Endothelial cell of umbilical vein (primary cell): ENCODE measurements at regions not wholly inside any gene's neighbourhood (a gene's known extent, or its start where the extent isn't known, plus 50 kb on each side); places are given as distances from the start of the nearest gene placed in this dataset.

Source experiments
- BruUV-seq: library from RNA; stranded (reverse); fragments of 400-500 nt; replicated peaks from 2 replicates; lab custom pipeline; 2021; lab: Mats Ljungman, UMichigan
- CTCF ChIA-PET: fragments of 300-600, 350-600 bp; sonication (Branson Sonifier 250); formaldehyde crosslinking; loops from one replicate; lab custom pipeline; 2021; ENCODE audit warnings: antibody characterized with exemption, inconsistent platforms; lab: Charles Lee
- POLR2A ChIA-PET: fragments of 300-600, 350-600 bp; sonication (Branson Sonifier 250); formaldehyde crosslinking; loops from one replicate; lab custom pipeline; 2021; ENCODE audit warnings: antibody characterized with exemption, inconsistent platforms; lab: Charles Lee
- DNase-seq: peaks from one replicate; pipeline ENCODE4 v3.0.0-alpha.2; 2011; ENCODE audit warnings: low read depth, low spot score
- FAIRE-seq: peaks from 2 replicates; lab custom pipeline; 2011; peaks lifted over from hg19 to GRCh38; lab: Jason Lieb, UNC
- H2AFZ ChIP-seq: 2 replicates; pipeline ENCODE4 v1.6.0; 2012; ENCODE audit warnings: low read depth, low read length, control low read depth, inconsistent platforms
- H3K27ac ChIP-seq: 2 replicates; pipeline ENCODE4 v1.5.1; 2011; ENCODE audit warnings: low read depth, mild to moderate bottlenecking, control low read depth, low read length, moderate library complexity; ENCODE audit not compliant: insufficient read depth
- H3K27me3 ChIP-seq, 2 experiments: 2 replicates each; pipeline versions ENCODE4 v1.6.0 to v1.6.1; 2011; ENCODE audit warnings: low read length in 2 of 2, mixed read lengths in 1 of 2; ENCODE audit not compliant: control insufficient read depth in 2 of 2, insufficient read depth in 2 of 2
- H3K36me3 ChIP-seq, 2 experiments: 2 replicates in 1 of 2; 3 replicates in 1 of 2; pipeline ENCODE4 v1.5.1; 2011; ENCODE audit warnings: low read length in 2 of 2, mild to moderate bottlenecking in 1 of 2, moderate library complexity in 1 of 2; ENCODE audit not compliant: control insufficient read depth in 2 of 2, insufficient read depth in 2 of 2; ENCODE audit errors: extremely low read depth in 1 of 2
- H3K4me1 ChIP-seq: 3 replicates; pipeline ENCODE4 v1.5.1; 2011; ENCODE audit warnings: mild to moderate bottlenecking, low read length; ENCODE audit not compliant: control insufficient read depth, insufficient read depth; ENCODE audit errors: extremely low read depth
- H3K4me2 ChIP-seq: 2 replicates; pipeline ENCODE4 v1.6.1; 2011; ENCODE audit warnings: low read length, control low read depth, mixed read lengths; ENCODE audit not compliant: insufficient read depth
- H3K4me3 ChIP-seq, 3 experiments: fragments of 200-600 bp in 1 of 3; sonication (generic), shearing (Covaris generic) in 1 of 3; replicated peaks in 1 of 3; 2 replicates each; pipeline ENCODE4 v1.5.1; 2011 to 2016; ENCODE audit warnings: control low read depth in 3 of 3, low read length in 3 of 3, mild to moderate bottlenecking in 2 of 3, inconsistent platforms in 1 of 3, low read depth in 1 of 3, moderate library complexity in 1 of 3; ENCODE audit not compliant: insufficient read depth in 1 of 3
- H3K79me2 ChIP-seq: 2 replicates; pipeline ENCODE4 v1.6.0; 2012; ENCODE audit warnings: low read length, inconsistent platforms; ENCODE audit not compliant: control insufficient read depth, insufficient read depth
- H3K9ac ChIP-seq: replicated peaks from 2 replicates; pipeline ENCODE3; 2011; ENCODE audit warnings: low read length, control low read depth; ENCODE audit not compliant: insufficient read depth; ENCODE audit errors: extremely low read depth
- H3K9me1 ChIP-seq: replicated peaks from 3 replicates; pipeline ENCODE4 v1.6.0; 2011; ENCODE audit warnings: mild to moderate bottlenecking, low read length; ENCODE audit not compliant: control insufficient read depth, insufficient read depth; ENCODE audit errors: extremely low read depth
- H3K9me3 ChIP-seq: replicated peaks from 2 replicates; pipeline ENCODE4 v1.5.1; 2012; ENCODE audit warnings: low read length, inconsistent platforms; ENCODE audit not compliant: control insufficient read depth, insufficient read depth
- H4K20me1 ChIP-seq: replicated peaks from 2 replicates; pipeline ENCODE3; 2011; ENCODE audit warnings: mild to moderate bottlenecking, low read length; ENCODE audit not compliant: control insufficient read depth, insufficient read depth; ENCODE audit errors: extremely low read depth
- CTCF ChIP-seq, 2 donors: IDR thresholded peaks; 1 replicate in 1 of 2; 2 replicates in 1 of 2; pipeline ENCODE4 v1.5.1; 2011; ENCODE audit warnings: low read length in 2 of 2, mild to moderate bottlenecking in 2 of 2, moderate library complexity in 2 of 2, control low read depth in 1 of 2, inconsistent platforms in 1 of 2, low read depth in 1 of 2; ENCODE audit not compliant: insufficient read depth in 1 of 2; ENCODE audit errors: extremely low read depth in 1 of 2
- FOS ChIP-seq: IDR thresholded peaks from 2 replicates; pipeline ENCODE4 v1.6.1; 2011; ENCODE audit warnings: mild to moderate bottlenecking, low read length, moderate library complexity, borderline replicate concordance; ENCODE audit not compliant: insufficient read depth
- GATA2 ChIP-seq: IDR thresholded peaks from 2 replicates; pipeline ENCODE4 v1.7.0; 2011; ENCODE audit warnings: low read depth, mild to moderate bottlenecking, moderate library complexity, mixed read lengths, low read length; ENCODE audit not compliant: insufficient read length, insufficient read depth
- MAX ChIP-seq: IDR thresholded peaks from 2 replicates; pipeline ENCODE4 v1.6.1; 2011; ENCODE audit not compliant: insufficient read depth, insufficient read length
- dilution Hi-C: fragments of 300-500 bp; cut with MboI; formaldehyde crosslinking; loops from one replicate; pipeline ENCODE4 v1.15.0; 2019; ENCODE audit warnings: low sequenced_read_pairs; ENCODE audit not compliant: extremely low pct_ligation_motif_present
- intact Hi-C: fragments of 100-400 bp; cut with micrococcal nuclease; formaldehyde crosslinking; loops from one replicate; pipeline ENCODE4 v1.10.0; 2022

- Histone ChIP-seq H3K36me3 (no peaks in the 10 kb centered on the region), H3K27ac (no peak overlapping the region), H3K27me3 (no peaks in the 10 kb centered on the region), H3K9ac (no peak overlapping the region), H3K9me1 (no peaks in the 10 kb centered on the region), H4K20me1 (no peaks in the 10 kb centered on the region), H3K4me3 (no peak overlapping the region), H3K9me3 (no peaks in the 10 kb centered on the region), H3K4me2 (no peak overlapping the region), H3K79me2 (no peaks in the 10 kb centered on the region), H2AFZ (peak overlapping the region; percentile 46), H3K4me1 (peaks cover 16% of the 10 kb centered on the region)
- ChIA-PET POLR2A (no interaction called here), CTCF (no interaction called here)
- FAIRE-seq (no peak), DNase-seq (no peak)
- no TSS peak for BruUV-seq
- TF ChIP-seq MAX (no peak), CTCF (IDR thresholded peaks at IDR 0.05; ENCODE audit: extremely low read depth in 1 of 2, insufficient read depth in 1 of 2, low read depth in 1 of 2, low read length in 2 of 2) (no peak), GATA2 (no peak), FOS (no peak)
- intact Hi-C loops (loop anchor here (5.0 kb wide), 3 partner anchors 51 to 154 kb away; partner anchors contain the start of gene DSEL), dilution Hi-C loops (no loop called here)
These were observed 153.6 kb downstream of the DSEL start for GRCh38 chr18:67362906-67363305.
